NOMO-1 treated with DMSO at 0.1 percent for 48 hours (cell line): ENCODE measurements at regions not wholly inside any gene's neighbourhood (a gene's known extent, or its start where the extent isn't known, plus 50 kb on each side); places are given as distances from the start of the nearest gene placed in this dataset.

Experiments used
- DNase-seq: peaks from one replicate; lab custom pipeline; 2025; ENCODE audit not compliant: unreplicated experiment; lab: John Stamatoyannopoulos, UW

GRCh38 chr10:57799625-57800024, 468.1 kb downstream of the IPMK start:
- no peak for DNase-seq

GRCh38 chr10:57798830-57799229, 468.9 kb downstream of the IPMK start:
- no peak for DNase-seq

DNA sequence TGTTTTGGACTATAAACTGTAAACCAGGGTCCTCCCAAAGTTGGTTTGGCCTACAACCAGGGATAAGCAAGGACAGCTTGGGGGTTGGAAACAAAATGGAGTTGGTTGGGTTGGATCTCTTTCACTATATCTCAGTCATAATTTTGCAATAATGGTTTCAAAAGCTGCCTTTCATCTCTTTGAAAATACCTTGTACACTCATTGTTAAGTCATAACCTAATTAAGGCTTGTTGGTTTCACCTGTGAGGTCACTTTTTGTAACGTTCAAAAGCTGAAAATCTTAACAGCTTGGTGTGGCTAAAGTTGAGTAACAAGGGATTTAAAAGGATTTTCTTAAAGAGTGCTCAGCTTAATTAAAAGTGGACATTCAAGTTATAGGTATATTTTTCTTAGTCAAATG, 476.1 kb downstream of the IPMK start:
- DNase-seq, result no peak

GRCh38 chr10:57790703-57791102, 477.0 kb downstream of the IPMK start:
- DNase-seq, result no peak

GRCh38 chr10:57788117-57788516, 479.6 kb downstream of the IPMK start:
- DNase-seq, result no peak

GRCh38 chr10:57786850-57787750, 480.6 kb downstream of the IPMK start:
- DNase-seq, result no peak

DNA sequence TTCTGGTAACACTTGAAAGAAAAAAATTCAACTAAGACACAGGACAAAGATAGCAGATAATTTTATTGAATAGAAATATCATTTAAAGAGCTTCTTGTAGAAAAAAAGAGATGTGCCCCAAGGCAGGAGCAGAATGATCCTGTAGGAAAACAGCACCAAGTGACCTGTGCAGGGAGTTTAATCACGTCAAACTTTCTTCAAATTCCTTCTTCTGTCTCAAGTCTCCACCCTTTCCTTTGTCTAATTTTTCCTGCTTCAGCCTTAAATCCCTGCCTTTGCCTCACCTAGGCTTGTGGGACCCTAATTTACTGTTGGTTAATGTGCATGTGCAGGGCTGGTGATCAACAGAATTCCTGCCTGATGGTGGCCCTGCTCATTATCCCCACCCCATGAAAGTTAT, 481.4 kb downstream of the IPMK start:
- DNase-seq, result no peak

DNA sequence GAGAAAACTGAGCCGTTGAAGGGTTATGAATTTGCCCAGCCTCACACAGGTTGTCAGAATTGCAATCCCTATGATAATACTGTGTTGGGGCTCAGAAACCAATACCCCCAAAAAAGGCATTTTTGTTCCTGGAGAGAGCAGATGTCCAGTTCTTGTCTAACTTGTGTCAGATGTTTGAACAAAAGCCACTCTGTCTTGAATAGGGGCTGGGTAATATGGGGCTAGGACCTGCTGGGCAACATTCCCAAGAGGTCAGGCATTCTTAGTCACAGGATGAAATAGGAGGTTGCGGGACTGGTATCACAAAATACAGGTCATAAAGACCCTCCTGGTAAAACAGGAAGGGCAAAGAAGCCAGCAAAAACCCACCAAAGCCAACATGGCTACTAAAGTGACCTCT, 482.1 kb downstream of the IPMK start:
- no peak for DNase-seq

DNA sequence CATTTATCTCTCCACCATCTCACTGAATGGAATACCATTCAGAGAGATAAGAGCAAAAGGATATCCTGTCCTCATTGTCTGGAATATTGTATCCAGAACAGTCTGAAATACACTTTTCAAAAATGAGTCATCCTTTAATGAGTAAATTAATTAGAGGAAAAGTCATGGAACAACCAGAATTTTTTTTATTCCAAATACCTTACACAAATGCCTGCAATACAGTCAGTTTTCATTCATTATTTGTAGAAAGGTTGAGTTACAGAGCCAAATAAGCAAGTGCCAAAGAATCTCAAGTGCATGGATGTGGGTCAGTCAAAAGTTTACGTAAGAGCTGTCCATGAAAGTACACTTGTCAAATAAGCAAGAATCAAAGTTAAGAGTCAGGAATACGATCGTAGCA, 482.6 kb downstream of the IPMK start:
- DNase-seq, result no peak

- DNase-seq, result no peak
Observed at GRCh38 chr10:57776688-57777432, 490.8 kb downstream of the IPMK start.

- DNase-seq, result no peak
Observed at GRCh38 chr10:57775250-57775649, 492.4 kb downstream of the IPMK start.

- no peak for DNase-seq
Observed at GRCh38 chr10:57769298-57769697, 498.4 kb downstream of the IPMK start.

DNA sequence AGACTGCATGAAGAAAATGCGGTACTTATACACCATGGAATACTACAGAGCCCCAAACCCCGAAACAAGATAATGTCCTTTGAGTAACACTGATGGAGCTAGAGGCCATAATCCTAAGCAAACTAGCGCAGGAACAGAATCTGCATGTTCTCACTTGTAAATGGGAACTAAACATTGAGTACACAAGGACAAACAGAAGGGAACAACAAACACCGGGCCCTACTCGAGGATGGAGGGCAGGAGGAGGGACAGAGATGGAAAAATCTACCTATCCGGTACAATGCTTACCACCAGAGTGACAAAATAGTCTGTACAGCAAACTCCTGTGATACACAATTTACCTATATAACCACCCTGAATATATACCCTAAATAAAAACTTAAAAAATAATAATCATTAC, 507.9 kb downstream of the IPMK start:
- DNase-seq, result no peak

DNA sequence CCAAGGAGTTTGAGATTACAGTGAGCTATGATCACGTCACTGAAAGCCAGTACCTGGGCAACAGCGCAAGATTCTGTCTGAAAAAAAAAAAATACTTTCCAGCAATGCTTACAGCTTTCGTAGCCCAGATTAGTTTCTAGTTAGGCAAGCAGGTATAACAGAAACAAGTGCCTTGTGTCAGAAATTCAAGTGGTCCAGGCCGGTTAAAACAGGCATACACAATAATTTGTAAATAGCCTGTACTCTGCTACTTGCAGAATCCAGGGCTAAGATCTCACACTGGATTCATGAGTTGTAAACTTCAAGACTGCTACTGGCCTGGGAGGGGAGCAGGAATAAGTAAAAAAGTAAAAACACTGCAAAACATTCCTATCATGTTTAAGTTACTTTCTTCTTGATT, 512.9 kb downstream of the IPMK start:
- DNase-seq, result no peak

DNA sequence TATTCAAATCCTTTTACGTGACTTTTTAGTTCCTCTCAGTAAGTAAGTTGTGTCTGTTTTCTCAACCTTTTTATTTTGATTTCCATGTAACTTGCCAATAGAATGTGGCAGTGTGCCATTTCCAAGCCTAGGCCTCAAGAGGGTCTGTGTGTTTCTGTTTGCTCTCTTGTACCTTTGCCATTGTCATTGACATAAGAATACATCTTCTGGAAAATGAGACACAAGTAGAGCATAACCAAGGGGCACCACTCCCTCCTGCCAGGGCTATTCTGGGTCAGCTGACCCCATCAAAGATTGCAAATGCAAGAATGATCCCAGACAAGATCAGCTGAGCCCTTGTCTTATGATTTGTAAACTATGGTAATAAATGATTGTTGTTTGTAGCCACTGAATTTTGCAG, 524.0 kb downstream of the IPMK start:
- no peak for DNase-seq

GRCh38 chr10:57741751-57742150, 525.9 kb downstream of the IPMK start:
- DNase-seq, result no peak

DNA sequence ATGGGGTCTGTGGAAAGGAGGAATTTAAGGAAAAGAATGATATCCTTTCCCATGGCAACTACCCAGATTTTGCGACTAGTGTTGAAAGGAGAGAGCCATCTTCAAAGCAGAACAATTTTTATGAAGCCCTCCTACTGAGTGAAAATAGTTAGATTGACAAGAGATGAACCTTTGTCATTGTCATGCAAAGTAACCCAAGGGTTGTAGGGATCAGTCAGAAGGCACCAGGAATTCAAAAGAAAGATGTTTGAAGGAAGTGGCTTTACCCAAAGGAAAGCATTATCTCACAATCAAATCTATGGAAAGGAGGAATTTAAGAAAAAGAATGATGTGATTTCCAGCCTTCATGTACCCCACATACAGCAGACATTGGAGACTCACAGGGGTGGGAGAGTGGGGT, 544.4 kb downstream of the IPMK start:
- no peak for DNase-seq

GRCh38 chr10:57716884-57717283, 550.8 kb downstream of the IPMK start:
- no peak for DNase-seq

GRCh38 chr10:57715233-57715632, 552.5 kb downstream of the IPMK start:
- no peak for DNase-seq

DNA sequence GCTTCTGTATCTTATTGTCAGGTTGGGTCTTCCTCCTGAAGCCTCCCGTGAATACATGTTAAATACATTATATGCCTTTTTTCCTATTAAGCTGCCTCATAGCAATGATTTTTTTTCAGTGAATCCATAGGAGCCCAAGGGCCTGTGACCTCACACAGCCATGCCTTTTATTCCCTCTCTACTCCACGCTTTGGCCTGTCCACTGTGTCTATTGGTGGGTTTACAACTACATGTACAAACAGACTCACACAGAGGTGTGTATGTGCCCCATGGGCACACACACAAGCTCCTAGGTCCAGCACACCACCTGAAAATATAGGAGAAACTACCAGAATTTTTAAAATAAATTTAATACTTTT, 560.4 kb downstream of the IPMK start:
- no peak for DNase-seq

DNA sequence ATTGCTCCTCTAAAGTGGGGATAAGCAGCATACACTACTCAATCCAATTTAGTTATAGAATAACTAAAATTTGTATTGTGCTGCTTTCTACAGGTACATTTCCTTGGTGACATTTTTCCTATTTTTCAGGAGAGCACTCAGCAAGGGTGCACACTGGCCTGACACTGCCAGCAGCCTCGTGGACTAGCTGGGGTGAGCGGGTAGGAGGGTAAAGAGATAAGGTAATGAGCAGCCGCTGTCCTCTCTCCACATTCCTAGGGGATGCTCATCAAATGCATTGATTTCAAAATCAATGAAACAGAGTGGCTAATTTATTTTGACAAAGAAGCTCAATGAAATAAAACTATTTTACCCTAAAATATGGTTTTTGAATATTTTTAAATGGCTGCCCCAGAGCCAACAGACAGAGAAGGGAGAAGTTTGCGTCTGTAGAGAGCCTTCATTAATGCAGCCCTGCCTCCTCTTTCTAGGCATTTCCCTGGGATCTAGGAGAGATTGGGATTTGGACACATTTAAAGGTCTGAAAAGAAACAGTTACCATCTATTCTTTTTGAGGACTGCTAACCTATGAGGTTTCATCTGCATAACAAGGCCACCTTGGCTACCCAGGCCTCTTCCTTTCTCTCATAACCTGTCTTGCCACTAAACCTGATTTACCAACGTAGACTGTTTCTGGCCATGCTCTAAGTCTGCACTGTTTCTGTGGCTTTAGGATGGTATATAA, 561.0 kb downstream of the IPMK start:
- no peak for DNase-seq

DNA sequence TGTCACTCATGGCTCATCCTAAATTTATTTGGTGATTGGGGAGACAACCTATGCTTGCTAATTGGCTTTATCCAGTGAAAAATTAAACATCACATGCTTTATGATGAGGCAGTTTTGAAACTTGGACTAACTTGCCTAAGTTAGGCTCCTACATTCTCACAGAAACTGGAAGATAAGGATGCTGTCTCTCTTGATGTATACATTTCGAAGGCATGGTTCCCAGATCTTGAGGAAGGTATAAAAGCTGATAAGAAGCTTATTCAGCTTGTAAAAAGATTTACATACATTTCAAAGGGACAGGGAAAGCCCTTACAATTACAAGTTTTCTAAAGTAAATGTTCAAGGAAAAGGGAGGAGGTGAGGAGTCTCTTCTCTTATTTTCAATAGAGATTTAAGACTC, 561.7 kb downstream of the IPMK start:
- no peak for DNase-seq
